Skeletal muscle satellite cell (primary cell): ENCODE measurements at regions not wholly inside any gene's neighbourhood (a gene's known extent, or its start where the extent isn't known, plus 50 kb on each side); places are given as distances from the start of the nearest gene placed in this dataset.

Experiments
- H3K27me3 ChIP-seq: 2 replicates; pipeline ENCODE4 v1.7.0; 2013; ENCODE audit warnings: low read length; ENCODE audit not compliant: control insufficient read depth, insufficient read depth
- H3K36me3 ChIP-seq: 2 replicates; pipeline ENCODE4 v1.7.0; 2013; ENCODE audit warnings: mild to moderate bottlenecking, control low read depth, low read length; ENCODE audit not compliant: insufficient read depth
- H3K4me1 ChIP-seq: 2 replicates; pipeline ENCODE4 v1.7.0; 2013; ENCODE audit warnings: low read length; ENCODE audit not compliant: control insufficient read depth, insufficient read depth
- H3K4me2 ChIP-seq: 2 replicates; pipeline ENCODE4 v1.7.0; 2013; ENCODE audit warnings: mild to moderate bottlenecking, low read length
- H3K4me3 ChIP-seq: 2 replicates; pipeline ENCODE4 v1.7.0; 2013; ENCODE audit warnings: low read length
- H3K9ac ChIP-seq: 2 replicates; pipeline ENCODE4 v1.7.0; 2013; ENCODE audit warnings: mild to moderate bottlenecking, low read depth, low read length, moderate library complexity
- H3K9me3 ChIP-seq: replicated peaks from 2 replicates; pipeline ENCODE4 v1.7.0; 2013; ENCODE audit warnings: mild to moderate bottlenecking, control low read depth, low read length

- H3K4me2 ChIP-seq, result no peak overlapping the region
- no peaks in the 10 kb centered on the region for H3K27me3 ChIP-seq
- H3K36me3 ChIP-seq, result no peaks in the 10 kb centered on the region
- H3K4me3 ChIP-seq, result no peak overlapping the region
- no peak overlapping the region for H3K9ac ChIP-seq
- H3K4me1 ChIP-seq, result no peaks in the 10 kb centered on the region
- no peaks in the 10 kb centered on the region for H3K9me3 ChIP-seq
Measured at GRCh38 chr11:115660030-115660805, 156.0 kb upstream of the CADM1 start.

GRCh38 chr11:115659061-115659963 is 155.1 kb upstream of the CADM1 start:
- Histone ChIP-seq H3K9me3 (no peaks in the 10 kb centered on the region), H3K4me1 (no peaks in the 10 kb centered on the region), H3K4me3 (no peak overlapping the region), H3K9ac (no peak overlapping the region), H3K4me2 (no peak overlapping the region), H3K27me3 (no peaks in the 10 kb centered on the region), H3K36me3 (no peaks in the 10 kb centered on the region)

DNA sequence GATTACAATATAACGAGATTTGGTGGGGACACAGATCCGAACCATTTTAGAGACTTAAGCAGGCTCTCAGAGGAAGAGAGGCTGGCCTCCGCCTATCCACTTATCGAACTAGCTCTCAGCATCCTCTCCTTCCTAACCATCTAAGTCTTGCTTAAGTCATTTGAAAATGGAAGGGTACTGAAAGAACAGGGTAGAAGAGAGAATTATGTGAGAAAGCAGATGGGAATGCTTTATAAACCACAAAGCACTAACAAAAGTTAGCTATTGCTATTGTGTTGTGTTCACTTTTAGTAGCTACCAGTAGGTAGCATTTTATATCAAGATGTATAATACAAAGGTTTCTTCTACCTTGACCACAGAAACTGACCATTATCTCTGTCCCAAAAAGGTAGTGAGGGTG is 153.4 kb upstream of the CADM1 start:
- Histone ChIP-seq H3K4me3 (no peak overlapping the region), H3K9ac (no peak overlapping the region), H3K4me2 (no peak overlapping the region), H3K4me1 (no peaks in the 10 kb centered on the region), H3K36me3 (no peaks in the 10 kb centered on the region), H3K9me3 (no peaks in the 10 kb centered on the region), H3K27me3 (no peaks in the 10 kb centered on the region)

- Histone ChIP-seq H3K9me3 (no peaks in the 10 kb centered on the region), H3K27me3 (no peaks in the 10 kb centered on the region), H3K36me3 (no peaks in the 10 kb centered on the region), H3K4me3 (no peak overlapping the region), H3K9ac (no peak overlapping the region), H3K4me2 (no peak overlapping the region), H3K4me1 (no peaks in the 10 kb centered on the region)
Measured at GRCh38 chr11:115656669-115657068, 152.5 kb upstream of the CADM1 start.

GRCh38 chr11:115656041-115656440 is 151.8 kb upstream of the CADM1 start:
- Histone ChIP-seq H3K36me3 (no peaks in the 10 kb centered on the region), H3K4me2 (no peak overlapping the region), H3K27me3 (no peaks in the 10 kb centered on the region), H3K9me3 (no peaks in the 10 kb centered on the region), H3K4me3 (no peak overlapping the region), H3K9ac (no peak overlapping the region), H3K4me1 (no peaks in the 10 kb centered on the region)

DNA sequence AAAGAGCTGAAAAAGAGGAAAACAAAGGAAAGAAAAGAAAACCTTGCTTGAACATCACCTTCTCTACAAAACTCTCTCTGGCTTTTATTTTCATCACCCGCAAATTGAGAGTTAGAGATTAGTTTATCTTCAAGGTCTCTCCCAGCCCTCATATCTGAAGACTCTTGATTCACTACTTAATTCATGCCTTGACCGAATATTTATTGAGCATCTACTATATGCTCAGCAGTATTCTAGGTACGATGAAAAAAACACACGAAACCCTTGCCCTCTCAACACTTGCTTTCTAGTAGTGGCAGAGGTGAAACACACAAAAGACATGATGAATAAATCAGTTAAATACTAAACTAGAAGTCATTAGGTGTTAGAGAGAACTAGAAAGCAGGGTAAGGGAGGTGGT is 150.6 kb upstream of the CADM1 start:
- no peaks in the 10 kb centered on the region for H3K27me3 ChIP-seq
- H3K4me3 ChIP-seq, result no peak overlapping the region
- H3K4me2 ChIP-seq, result no peak overlapping the region
- H3K9ac ChIP-seq, result no peak overlapping the region
- H3K9me3 ChIP-seq, result peaks cover 3% of the 10 kb centered on the region
- H3K4me1 ChIP-seq, result no peaks in the 10 kb centered on the region
- H3K36me3 ChIP-seq, result no peaks in the 10 kb centered on the region

GRCh38 chr11:115653926-115654325 is 149.7 kb upstream of the CADM1 start:
- no peaks in the 10 kb centered on the region for H3K4me1 ChIP-seq
- peaks cover 3% of the 10 kb centered on the region for H3K9me3 ChIP-seq
- H3K36me3 ChIP-seq, result no peaks in the 10 kb centered on the region
- no peak overlapping the region for H3K4me3 ChIP-seq
- H3K27me3 ChIP-seq, result no peaks in the 10 kb centered on the region
- H3K4me2 ChIP-seq, result no peak overlapping the region
- no peak overlapping the region for H3K9ac ChIP-seq

- no peaks in the 10 kb centered on the region for H3K36me3 ChIP-seq
- peaks cover 3% of the 10 kb centered on the region for H3K9me3 ChIP-seq
- no peak overlapping the region for H3K4me2 ChIP-seq
- H3K4me1 ChIP-seq, result no peaks in the 10 kb centered on the region
- H3K27me3 ChIP-seq, result no peaks in the 10 kb centered on the region
- no peak overlapping the region for H3K4me3 ChIP-seq
- H3K9ac ChIP-seq, result no peak overlapping the region
Measured at GRCh38 chr11:115653076-115653475, 148.9 kb upstream of the CADM1 start.

DNA sequence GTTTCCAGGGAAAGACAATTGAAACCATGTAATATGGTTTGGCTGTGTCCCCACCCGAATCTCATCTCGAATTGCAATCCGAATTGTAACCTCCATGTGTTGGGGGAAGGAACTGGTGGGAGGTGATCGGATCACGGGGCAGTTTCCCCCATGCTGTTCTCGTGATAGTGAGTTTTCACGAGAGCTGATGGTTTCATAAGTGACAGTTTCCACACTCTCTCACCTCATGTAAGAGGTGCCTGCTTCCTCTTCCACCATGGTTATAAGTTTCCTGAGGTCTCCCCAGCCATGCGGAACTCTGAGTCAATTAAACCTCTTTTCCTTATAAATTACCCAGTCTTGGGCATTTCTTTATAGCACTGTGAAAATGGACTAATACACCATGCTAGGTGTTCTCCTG is 148.3 kb upstream of the CADM1 start:
- Histone ChIP-seq H3K4me2 (no peak overlapping the region), H3K9me3 (peaks cover 3% of the 10 kb centered on the region), H3K36me3 (no peaks in the 10 kb centered on the region), H3K9ac (no peak overlapping the region), H3K4me3 (no peak overlapping the region), H3K4me1 (no peaks in the 10 kb centered on the region), H3K27me3 (no peaks in the 10 kb centered on the region)

DNA sequence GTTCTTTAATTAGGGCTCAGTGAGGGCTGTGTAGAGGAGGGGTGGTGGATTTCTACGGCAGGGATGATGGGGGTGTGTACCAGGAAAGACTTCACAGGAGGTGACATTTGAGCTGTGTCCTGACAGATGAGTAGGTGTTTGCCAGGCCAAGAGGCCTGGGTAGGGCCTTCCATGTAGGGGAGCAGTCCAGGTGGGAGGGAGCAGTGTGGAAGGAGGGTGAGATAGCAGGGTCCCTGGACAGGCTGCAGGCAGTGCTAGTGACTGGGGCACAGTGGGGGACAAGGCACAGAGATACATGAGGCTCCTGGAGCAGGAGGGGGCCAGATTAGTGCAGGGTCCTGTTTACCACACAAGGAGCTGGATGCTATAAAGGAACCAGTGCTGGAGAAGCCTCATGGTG is 147.9 kb upstream of the CADM1 start:
- H3K27me3 ChIP-seq, result no peaks in the 10 kb centered on the region
- H3K4me3 ChIP-seq, result no peak overlapping the region
- no peaks in the 10 kb centered on the region for H3K36me3 ChIP-seq
- peaks cover 3% of the 10 kb centered on the region for H3K9me3 ChIP-seq
- no peak overlapping the region for H3K4me2 ChIP-seq
- H3K4me1 ChIP-seq, result no peaks in the 10 kb centered on the region
- no peak overlapping the region for H3K9ac ChIP-seq

DNA sequence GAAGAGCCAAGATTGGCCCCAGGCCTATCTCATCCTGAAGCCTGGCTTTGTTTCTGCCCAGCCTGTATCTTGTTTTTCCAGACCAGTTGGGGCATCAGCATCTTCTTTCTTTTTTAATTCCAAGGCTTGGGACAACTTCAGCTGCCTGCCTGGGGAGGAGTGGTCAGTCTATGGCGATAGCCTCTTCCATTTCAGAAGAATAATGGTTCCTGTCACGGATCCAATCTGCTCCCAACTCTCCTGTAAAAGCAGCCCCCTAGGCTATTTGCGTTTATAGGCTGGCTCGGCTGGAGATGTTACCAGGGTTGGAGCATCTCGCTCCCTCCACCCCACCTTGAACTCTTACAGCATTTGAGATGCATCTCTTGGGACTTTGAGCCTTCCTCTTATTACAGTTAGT is 145.2 kb upstream of the CADM1 start:
- no peaks in the 10 kb centered on the region for H3K27me3 ChIP-seq
- no peaks in the 10 kb centered on the region for H3K4me1 ChIP-seq
- H3K9me3 ChIP-seq, result peaks cover 9% of the 10 kb centered on the region
- no peak overlapping the region for H3K4me2 ChIP-seq
- no peaks in the 10 kb centered on the region for H3K36me3 ChIP-seq
- H3K9ac ChIP-seq, result no peak overlapping the region
- H3K4me3 ChIP-seq, result no peak overlapping the region
